ENCODE measurements at regions not wholly inside any gene's neighbourhood (a gene's known extent, or its start where the extent isn't known, plus 50 kb on each side); places are given as distances from the start of the nearest gene placed in this dataset.

DNA sequence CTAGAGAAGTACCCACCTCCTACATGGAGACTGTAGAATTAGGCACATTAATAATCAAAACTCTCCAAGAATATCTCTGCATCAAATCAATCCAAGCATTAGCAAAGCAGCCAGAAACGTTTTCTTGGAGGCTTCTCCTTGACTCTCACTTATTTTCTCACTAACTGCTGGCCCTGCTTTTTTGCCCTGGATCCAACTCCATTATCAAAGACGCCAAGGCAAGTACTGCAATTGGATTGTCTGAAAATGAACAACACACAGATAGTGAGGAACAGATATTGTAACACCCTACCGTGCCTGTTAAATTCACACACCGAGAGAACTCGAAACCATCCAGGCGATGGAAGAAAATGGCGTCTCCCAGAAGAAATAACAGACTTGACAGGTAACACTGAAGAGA is 256.2 kb upstream of the MDFIC2 start:
- dilution Hi-C loops (cut with MboI; ENCODE audit: extremely low pct_ligation_motif_present, low sequenced_read_pairs) (no loop called here), intact Hi-C loops (cut with micrococcal nuclease) (no loop called here)
- Histone ChIP-seq H3K9me1 (replicated peaks; ENCODE audit: control insufficient read depth, extremely low read depth, insufficient read depth, low read length) (no peaks in the 10 kb centered on the region), H3K9me3 (replicated peaks; ENCODE audit: control insufficient read depth, insufficient read depth, low read length) (no peaks in the 10 kb centered on the region), H2AFZ (ENCODE audit: low read depth, low read length) (no peak overlapping the region), H3K27me3 (ENCODE audit: control insufficient read depth in 2 of 2, insufficient read depth in 2 of 2, low read length in 2 of 2) (peaks cover 0 to 1% of the 10 kb centered on the region in 2 experiments), H3K4me2 (ENCODE audit: insufficient read depth, low read length) (no peak overlapping the region), H3K79me2 (ENCODE audit: control insufficient read depth, insufficient read depth, low read length) (no peaks in the 10 kb centered on the region), H4K20me1 (replicated peaks; ENCODE audit: control insufficient read depth, extremely low read depth, insufficient read depth, low read length) (no peaks in the 10 kb centered on the region), H3K27ac (ENCODE audit: insufficient read depth, low read depth, low read length) (no peak overlapping the region), H3K36me3 (ENCODE audit: control insufficient read depth in 2 of 2, extremely low read depth in 1 of 2, insufficient read depth in 2 of 2, low read length in 2 of 2) (no peaks in the 10 kb centered on the region), H3K4me1 (ENCODE audit: control insufficient read depth, extremely low read depth, insufficient read depth, low read length) (no peaks in the 10 kb centered on the region), H3K9ac (replicated peaks; ENCODE audit: extremely low read depth, insufficient read depth, low read length) (no peak overlapping the region), H3K4me3 (replicated peaks in 1 of 3; ENCODE audit: insufficient read depth in 1 of 3, low read depth in 1 of 3, low read length in 3 of 3) (no peak overlapping the region)
- no TSS peak for BruUV-seq (replicated peaks)
- FAIRE-seq (no peak), DNase-seq (ENCODE audit: low read depth, low spot score) (no peak)
- ChIA-PET CTCF (no interaction called here), POLR2A (no interaction called here)
- TF ChIP-seq, protein P1, sequence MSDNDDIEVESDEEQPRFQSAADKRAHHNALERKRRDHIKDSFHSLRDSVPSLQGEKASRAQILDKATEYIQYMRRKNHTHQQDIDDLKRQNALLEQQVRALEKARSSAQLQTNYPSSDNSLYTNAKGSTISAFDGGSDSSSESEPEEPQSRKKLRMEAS (IDR thresholded peaks at IDR 0.05; ENCODE audit: insufficient read depth, insufficient read length) = no peak
- no peak for TF ChIP-seq POLR2A (IDR thresholded peaks at IDR 0.05; ENCODE audit: low read depth, low read length)
- no peak for TF ChIP-seq GATA2 (IDR thresholded peaks at IDR 0.05; ENCODE audit: insufficient read depth, insufficient read length, low read depth, low read length)
- TF ChIP-seq JUN (IDR thresholded peaks at IDR 0.05; ENCODE audit: borderline replicate concordance, insufficient read depth, insufficient read length, low read depth) = no peak

DNA sequence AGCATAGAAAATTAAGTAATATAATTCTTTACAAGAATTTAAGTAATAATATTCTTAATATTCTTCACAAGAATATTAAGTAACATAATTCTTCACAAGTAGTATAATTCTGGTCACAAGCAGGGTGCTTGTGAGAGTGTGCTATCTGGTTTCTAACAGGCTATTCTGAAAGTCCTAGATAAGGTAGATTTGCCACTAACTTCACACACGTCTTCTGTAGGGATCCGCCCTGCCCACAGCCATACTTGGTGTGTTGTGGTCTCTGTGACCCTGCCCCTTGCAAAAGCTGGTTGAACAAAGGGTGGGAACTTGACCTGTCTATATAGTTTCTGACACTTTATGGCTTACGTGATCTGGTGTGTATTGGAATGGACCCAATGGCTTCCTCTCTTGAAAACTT is 253.4 kb upstream of the MDFIC2 start:
- H3K27ac ChIP-seq (ENCODE audit: insufficient read depth, low read depth, low read length) = no peak overlapping the region
- H2AFZ ChIP-seq (ENCODE audit: low read depth, low read length) = no peak overlapping the region
- DNase-seq (ENCODE audit: low read depth, low spot score) = no peak
- H3K9ac ChIP-seq (replicated peaks; ENCODE audit: extremely low read depth, insufficient read depth, low read length) = no peak overlapping the region
- no peaks in the 10 kb centered on the region for H3K9me3 ChIP-seq (replicated peaks; ENCODE audit: control insufficient read depth, insufficient read depth, low read length)
- H3K9me1 ChIP-seq (replicated peaks; ENCODE audit: control insufficient read depth, extremely low read depth, insufficient read depth, low read length) = no peaks in the 10 kb centered on the region
- H3K79me2 ChIP-seq (ENCODE audit: control insufficient read depth, insufficient read depth, low read length) = no peaks in the 10 kb centered on the region
- H4K20me1 ChIP-seq (replicated peaks; ENCODE audit: control insufficient read depth, extremely low read depth, insufficient read depth, low read length) = no peaks in the 10 kb centered on the region
- intact Hi-C loops (cut with micrococcal nuclease) = no loop called here
- TF ChIP-seq FOS (IDR thresholded peaks at IDR 0.05; ENCODE audit: borderline replicate concordance, insufficient read depth, low read length) = no peak
- TF ChIP-seq JUN (IDR thresholded peaks at IDR 0.05; ENCODE audit: borderline replicate concordance, insufficient read depth, insufficient read length, low read depth) = no peak
- TF ChIP-seq POLR2A (IDR thresholded peaks at IDR 0.05; ENCODE audit: low read depth, low read length) = no peak
- TF ChIP-seq, protein P1 (IDR thresholded peaks at IDR 0.05; ENCODE audit: insufficient read depth, insufficient read length) = no peak
- TF ChIP-seq POLR2AphosphoS5 (IDR thresholded peaks at IDR 0.05; ENCODE audit: insufficient read depth, low read depth, low read length) = no peak
- TF ChIP-seq, protein P2, sequence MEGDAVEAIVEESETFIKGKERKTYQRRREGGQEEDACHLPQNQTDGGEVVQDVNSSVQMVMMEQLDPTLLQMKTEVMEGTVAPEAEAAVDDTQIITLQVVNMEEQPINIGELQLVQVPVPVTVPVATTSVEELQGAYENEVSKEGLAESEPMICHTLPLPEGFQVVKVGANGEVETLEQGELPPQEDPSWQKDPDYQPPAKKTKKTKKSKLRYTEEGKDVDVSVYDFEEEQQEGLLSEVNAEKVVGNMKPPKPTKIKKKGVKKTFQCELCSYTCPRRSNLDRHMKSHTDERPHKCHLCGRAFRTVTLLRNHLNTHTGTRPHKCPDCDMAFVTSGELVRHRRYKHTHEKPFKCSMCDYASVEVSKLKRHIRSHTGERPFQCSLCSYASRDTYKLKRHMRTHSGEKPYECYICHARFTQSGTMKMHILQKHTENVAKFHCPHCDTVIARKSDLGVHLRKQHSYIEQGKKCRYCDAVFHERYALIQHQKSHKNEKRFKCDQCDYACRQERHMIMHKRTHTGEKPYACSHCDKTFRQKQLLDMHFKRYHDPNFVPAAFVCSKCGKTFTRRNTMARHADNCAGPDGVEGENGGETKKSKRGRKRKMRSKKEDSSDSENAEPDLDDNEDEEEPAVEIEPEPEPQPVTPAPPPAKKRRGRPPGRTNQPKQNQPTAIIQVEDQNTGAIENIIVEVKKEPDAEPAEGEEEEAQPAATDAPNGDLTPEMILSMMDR (IDR thresholded peaks at IDR 0.05; ENCODE audit: extremely low read depth in 1 of 2, insufficient read depth in 1 of 2, low read depth in 1 of 2, low read length in 2 of 2) = no peak
- no peak for TF ChIP-seq GATA2 (IDR thresholded peaks at IDR 0.05; ENCODE audit: insufficient read depth, insufficient read length, low read depth, low read length)
- no peak for TF ChIP-seq EZH2 (IDR thresholded peaks at IDR 0.05; ENCODE audit: borderline replicate concordance, low read depth, low read length, severe bottlenecking)
- no peak for TF ChIP-seq MYC (IDR thresholded peaks at IDR 0.05; ENCODE audit: low read depth, low read length)
- H3K4me3 ChIP-seq (replicated peaks in 1 of 3; ENCODE audit: insufficient read depth in 1 of 3, low read depth in 1 of 3, low read length in 3 of 3) = no peak overlapping the region
- ChIA-PET CTCF (no interaction called here), POLR2A (no interaction called here)
- dilution Hi-C loops (cut with MboI; ENCODE audit: extremely low pct_ligation_motif_present, low sequenced_read_pairs) = no loop called here
- H3K4me1 ChIP-seq (ENCODE audit: control insufficient read depth, extremely low read depth, insufficient read depth, low read length) = no peaks in the 10 kb centered on the region
- H3K4me2 ChIP-seq (ENCODE audit: insufficient read depth, low read length) = no peak overlapping the region
- no TSS peak for BruUV-seq (replicated peaks)
- H3K36me3 ChIP-seq (ENCODE audit: control insufficient read depth in 2 of 2, extremely low read depth in 1 of 2, insufficient read depth in 2 of 2, low read length in 2 of 2) = no peaks in the 10 kb centered on the region
- H3K27me3 ChIP-seq (ENCODE audit: control insufficient read depth in 2 of 2, insufficient read depth in 2 of 2, low read length in 2 of 2) = peaks cover 0 to 3% of the 10 kb centered on the region in 2 experiments
- FAIRE-seq = no peak

All from endothelial cell of umbilical vein (primary cell).